GM19025 (cell line): ENCODE measurements at regions not wholly inside any gene's neighbourhood (a gene's known extent, or its start where the extent isn't known, plus 50 kb on each side); places are given as distances from the start of the nearest gene placed in this dataset.

Experiments used
- ATAC-seq: cut with Tn5 transposase; IDR thresholded peaks from one replicate; pipeline ENCODE4 v1.9.1; 2021; ENCODE audit warnings: mild to moderate bottlenecking, low read depth, moderate library complexity; ENCODE audit not compliant: unreplicated experiment

- no peak for ATAC-seq
Measured at GRCh38 chr20:48171626-48172356, 386.5 kb upstream of the SULF2 start.

DNA sequence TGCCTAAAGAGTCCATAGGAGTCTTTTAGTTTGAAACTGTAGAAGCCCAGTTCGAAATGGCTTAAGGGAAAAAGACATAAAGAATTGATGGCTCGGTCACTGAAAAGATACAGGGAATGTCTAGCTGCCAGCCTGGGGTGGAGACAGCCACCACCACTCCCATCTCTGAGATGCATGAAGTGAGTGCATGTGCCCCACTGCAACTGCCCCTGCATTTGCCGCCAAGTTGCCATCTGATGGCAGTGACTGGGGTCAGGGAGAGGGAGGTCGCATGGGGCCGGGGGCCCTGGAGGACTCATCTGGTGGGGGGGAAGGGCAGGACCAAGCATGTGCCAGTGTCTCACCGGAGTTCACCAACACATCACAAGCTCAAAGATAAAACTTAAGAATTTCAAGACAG lies 385.8 kb upstream of the SULF2 start:
- ATAC-seq = no peak

- ATAC-seq = no peak
Measured at GRCh38 chr20:48170625-48171024, 385.3 kb upstream of the SULF2 start.

DNA sequence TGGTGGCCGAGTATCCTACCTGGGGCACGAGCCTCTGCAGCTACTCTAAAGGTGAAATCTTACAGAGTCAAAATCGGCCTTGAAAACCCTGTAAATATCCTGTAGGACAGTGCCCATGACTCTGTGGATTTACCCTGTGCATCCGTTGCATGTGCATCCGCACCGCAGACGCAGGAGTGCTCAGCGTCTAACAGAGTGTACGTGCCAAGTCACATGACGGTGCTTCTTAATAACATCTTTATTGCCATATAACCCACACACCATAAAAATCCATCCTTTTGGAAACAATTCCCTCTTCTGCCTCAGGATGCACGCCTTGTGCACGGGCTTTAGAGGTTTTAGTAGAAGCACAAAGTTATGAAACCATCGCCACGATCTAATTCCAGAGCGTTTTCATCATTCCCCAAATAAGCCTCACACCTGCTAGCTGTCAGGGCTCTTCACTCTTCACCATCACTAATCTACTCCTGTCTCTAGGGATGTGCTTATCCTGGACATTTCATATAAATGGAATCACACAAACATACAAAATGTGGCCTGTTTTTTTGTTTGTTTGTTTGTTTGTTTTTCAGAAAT lies 384.5 kb upstream of the SULF2 start:
- no peak for ATAC-seq

GRCh38 chr20:48166082-48166835 lies 381.0 kb upstream of the SULF2 start:
- no peak for ATAC-seq

- no peak for ATAC-seq
Measured at GRCh38 chr20:48165401-48165685, 380.1 kb upstream of the SULF2 start.

GRCh38 chr20:48164566-48165400 lies 379.5 kb upstream of the SULF2 start:
- no peak for ATAC-seq

DNA sequence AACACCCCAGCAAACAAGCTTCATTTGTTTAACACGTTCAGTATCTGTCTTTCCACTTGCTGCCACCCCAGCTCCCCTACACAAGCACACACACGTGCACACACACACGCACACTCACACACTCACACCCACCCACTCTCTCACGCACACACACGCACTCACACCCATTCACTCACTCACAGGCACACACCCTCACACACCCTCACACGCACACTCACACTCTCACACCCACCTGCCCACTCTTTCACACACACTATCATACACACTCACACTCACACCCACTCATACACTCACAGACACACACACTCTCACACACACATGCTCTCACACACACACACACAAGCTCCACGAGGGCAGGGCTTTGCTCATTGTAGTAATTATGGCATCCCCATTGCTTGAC lies 378.8 kb upstream of the SULF2 start:
- no peak for ATAC-seq

DNA sequence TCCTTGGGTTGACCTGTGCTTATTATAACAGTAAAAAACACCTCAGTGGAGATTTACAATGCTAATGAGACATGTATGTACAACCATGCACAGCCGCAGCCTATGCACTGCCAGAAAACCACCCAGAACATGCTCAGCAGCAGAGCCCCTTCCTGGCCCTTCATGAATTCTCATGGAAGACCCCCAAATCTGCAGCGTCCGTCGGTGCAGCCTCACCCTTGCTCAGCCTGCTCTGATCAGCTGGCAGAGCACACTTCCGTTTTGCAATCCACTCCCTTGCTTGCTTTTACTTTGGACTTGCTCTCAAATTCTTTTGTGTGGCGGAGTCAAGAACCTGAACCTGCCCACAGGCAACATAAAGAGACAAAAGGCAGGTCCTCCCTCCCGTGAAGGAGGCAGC lies 378.2 kb upstream of the SULF2 start:
- no peak for ATAC-seq

GRCh38 chr20:48162621-48163020 lies 377.3 kb upstream of the SULF2 start:
- no peak for ATAC-seq

- no peak for ATAC-seq
Measured at GRCh38 chr20:48159145-48160008, 374.1 kb upstream of the SULF2 start.

- no peak for ATAC-seq
Measured at GRCh38 chr20:48158014-48158413, 372.7 kb upstream of the SULF2 start.

GRCh38 chr20:48156951-48157700 lies 371.8 kb upstream of the SULF2 start:
- no peak for ATAC-seq

DNA sequence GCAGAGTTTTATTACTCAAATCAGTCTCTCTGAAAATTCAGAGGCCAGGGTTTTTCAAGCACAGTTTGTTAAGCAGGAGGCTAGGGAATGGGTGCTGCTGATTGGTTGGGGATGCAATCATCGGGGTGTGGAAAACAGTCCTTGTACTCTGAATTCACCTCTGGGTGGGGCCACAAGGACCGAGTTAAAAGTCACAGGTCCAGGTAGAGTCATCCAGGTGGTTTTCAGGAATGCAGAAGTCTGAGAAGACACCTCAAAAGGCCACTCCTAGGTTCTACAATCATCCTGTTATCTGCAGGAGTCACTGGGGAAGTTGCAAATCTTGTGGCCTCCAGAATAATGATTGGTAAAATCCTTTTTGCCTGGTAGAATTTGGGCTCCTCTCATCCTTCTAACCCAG lies 371.2 kb upstream of the SULF2 start:
- ATAC-seq = no peak

DNA sequence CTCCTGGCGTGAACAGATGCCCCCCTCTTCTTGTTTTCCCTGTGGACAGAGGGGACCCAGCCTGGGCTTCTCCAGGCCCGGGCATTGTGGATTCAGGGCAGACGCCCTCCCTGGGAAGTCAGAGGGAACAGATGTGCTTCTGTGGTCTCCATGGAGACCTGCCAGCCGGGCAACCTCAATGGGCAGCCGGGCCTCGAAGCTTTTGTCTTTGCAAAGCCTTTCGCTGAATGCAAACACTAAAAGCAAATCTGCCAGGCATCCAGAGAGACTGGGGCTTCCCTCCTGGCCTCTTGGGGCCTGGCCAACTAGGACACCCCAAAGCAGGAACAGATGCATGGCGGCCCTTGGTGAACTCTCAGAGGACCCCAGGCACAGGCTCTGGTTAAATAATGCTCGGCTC lies 370.0 kb upstream of the SULF2 start:
- ATAC-seq = no peak

DNA sequence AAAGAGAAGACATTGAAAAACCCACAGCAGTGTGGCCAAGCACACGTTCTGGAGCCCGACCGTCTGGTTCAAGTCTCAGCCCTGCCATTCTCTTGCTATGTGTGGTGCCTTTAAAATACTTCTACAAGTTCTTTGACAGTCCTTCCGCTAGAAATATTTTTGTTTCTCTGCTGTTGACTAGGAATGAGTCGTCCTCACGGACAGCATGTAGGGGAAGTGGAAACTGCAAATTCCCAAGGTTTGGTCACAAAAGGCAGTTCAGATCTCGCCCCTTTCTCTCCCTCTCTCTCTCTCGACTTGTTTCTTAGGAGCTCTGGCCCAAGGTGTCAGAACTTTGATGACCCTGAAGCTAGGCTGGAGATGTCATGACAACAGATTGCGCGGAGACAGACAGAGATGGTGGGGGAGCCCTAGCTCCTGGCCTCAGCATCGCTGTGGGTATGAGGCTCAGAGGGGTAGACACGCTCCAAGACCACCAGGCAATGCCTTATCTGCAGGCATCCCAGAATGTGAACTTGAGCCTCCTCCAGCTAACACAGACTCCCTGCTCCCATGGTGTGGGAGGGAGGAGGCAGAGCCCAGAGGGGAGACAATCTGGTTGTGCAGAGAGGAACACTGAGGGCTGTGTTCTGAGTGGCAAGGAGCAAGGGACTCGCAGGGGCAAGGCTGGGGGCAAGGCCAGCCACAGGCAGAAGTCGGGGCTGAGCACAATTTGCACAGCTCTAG lies 368.9 kb upstream of the SULF2 start:
- no peak for ATAC-seq

DNA sequence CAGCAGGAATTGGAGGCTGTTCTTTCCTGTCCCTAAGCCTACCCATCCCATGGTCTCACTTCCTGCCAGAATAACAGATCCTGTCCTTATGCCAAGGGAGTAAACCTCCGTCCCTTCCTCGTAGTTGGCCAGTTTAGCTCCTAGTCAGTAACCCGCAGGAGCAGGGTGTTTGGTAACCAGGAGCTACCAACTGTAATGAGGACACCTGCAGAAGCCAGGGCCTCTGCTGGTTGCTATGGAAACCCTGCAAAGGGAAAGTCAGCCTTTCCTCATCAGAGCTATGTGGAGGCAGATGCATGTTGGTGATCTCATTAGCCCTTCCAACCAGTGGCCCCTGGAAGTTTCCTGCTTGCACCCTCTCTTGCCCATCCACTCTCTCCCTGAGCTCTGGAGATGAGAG lies 368.2 kb upstream of the SULF2 start:
- ATAC-seq = no peak

GRCh38 chr20:48153103-48153502 lies 367.8 kb upstream of the SULF2 start:
- ATAC-seq = no peak

- ATAC-seq = no peak
Measured at GRCh38 chr20:48150568-48150967, 365.3 kb upstream of the SULF2 start.
